ENCODE measurements at regions not wholly inside any gene's neighbourhood (a gene's known extent, or its start where the extent isn't known, plus 50 kb on each side); places are given as distances from the start of the nearest gene placed in this dataset.

GRCh38 chr1:104019675-104020049, 270.0 kb downstream of the AMY1C start:
- Histone ChIP-seq H3K27me3 (ENCODE audit: control insufficient read depth in 2 of 2, insufficient read depth in 2 of 2, low read length in 2 of 2) (no peaks in the 10 kb centered on the region), H3K27ac (ENCODE audit: insufficient read depth, low read depth, low read length) (no peak overlapping the region), H3K4me3 (replicated peaks in 1 of 3; ENCODE audit: insufficient read depth in 1 of 3, low read depth in 1 of 3, low read length in 3 of 3) (no peak overlapping the region), H3K9me1 (replicated peaks; ENCODE audit: control insufficient read depth, extremely low read depth, insufficient read depth, low read length) (no peaks in the 10 kb centered on the region), H3K9ac (replicated peaks; ENCODE audit: extremely low read depth, insufficient read depth, low read length) (no peak overlapping the region), H3K79me2 (ENCODE audit: control insufficient read depth, insufficient read depth, low read length) (no peaks in the 10 kb centered on the region), H3K9me3 (replicated peaks; ENCODE audit: control insufficient read depth, insufficient read depth, low read length) (peaks cover 7% of the 10 kb centered on the region), H3K4me1 (ENCODE audit: control insufficient read depth, extremely low read depth, insufficient read depth, low read length) (no peaks in the 10 kb centered on the region), H3K4me2 (ENCODE audit: insufficient read depth, low read length) (no peak overlapping the region), H4K20me1 (replicated peaks; ENCODE audit: control insufficient read depth, extremely low read depth, insufficient read depth, low read length) (no peaks in the 10 kb centered on the region), H3K36me3 (ENCODE audit: control insufficient read depth in 2 of 2, extremely low read depth in 1 of 2, insufficient read depth in 2 of 2, low read length in 2 of 2) (no peaks in the 10 kb centered on the region), H2AFZ (ENCODE audit: low read depth, low read length) (no peak overlapping the region)
- dilution Hi-C loops (cut with MboI; ENCODE audit: extremely low pct_ligation_motif_present, low sequenced_read_pairs) = no loop called here
- TF ChIP-seq JUN (IDR thresholded peaks at IDR 0.05; ENCODE audit: borderline replicate concordance, insufficient read depth, insufficient read length, low read depth) = no peak
- TF ChIP-seq GATA2 (IDR thresholded peaks at IDR 0.05; ENCODE audit: insufficient read depth, insufficient read length, low read depth, low read length) = no peak
- no peak for TF ChIP-seq POLR2AphosphoS5 (IDR thresholded peaks at IDR 0.05; ENCODE audit: insufficient read depth, low read depth, low read length)
- no peak for TF ChIP-seq CTCF (IDR thresholded peaks at IDR 0.05; ENCODE audit: extremely low read depth in 1 of 2, insufficient read depth in 1 of 2, low read depth in 1 of 2, low read length in 2 of 2)
- no peak for TF ChIP-seq POLR2A (IDR thresholded peaks at IDR 0.05; ENCODE audit: low read depth, low read length)
- TF ChIP-seq EZH2 (IDR thresholded peaks at IDR 0.05; ENCODE audit: borderline replicate concordance, low read depth, low read length, severe bottlenecking) = no peak
- CTCF ChIA-PET = no interaction called here
- POLR2A ChIA-PET = no interaction called here
- DNase-seq (ENCODE audit: low read depth, low spot score) = no peak
- BruUV-seq (replicated peaks) = no TSS peak
- no peak for FAIRE-seq
- intact Hi-C loops (cut with micrococcal nuclease) = no loop called here

GRCh38 chr1:104028416-104029035, 278.8 kb downstream of the AMY1C start:
- H2AFZ ChIP-seq (ENCODE audit: low read depth, low read length) = no peak overlapping the region
- H3K36me3 ChIP-seq (ENCODE audit: control insufficient read depth in 2 of 2, extremely low read depth in 1 of 2, insufficient read depth in 2 of 2, low read length in 2 of 2) = no peaks in the 10 kb centered on the region
- no peak overlapping the region for H3K9ac ChIP-seq (replicated peaks; ENCODE audit: extremely low read depth, insufficient read depth, low read length)
- no peak overlapping the region for H3K4me3 ChIP-seq (replicated peaks in 1 of 3; ENCODE audit: insufficient read depth in 1 of 3, low read depth in 1 of 3, low read length in 3 of 3)
- H3K4me1 ChIP-seq (ENCODE audit: control insufficient read depth, extremely low read depth, insufficient read depth, low read length) = no peaks in the 10 kb centered on the region
- no peak overlapping the region for H3K27ac ChIP-seq (ENCODE audit: insufficient read depth, low read depth, low read length)
- dilution Hi-C loops (cut with MboI; ENCODE audit: extremely low pct_ligation_motif_present, low sequenced_read_pairs) (no loop called here), intact Hi-C loops (cut with micrococcal nuclease) (no loop called here)
- no peak overlapping the region for H3K4me2 ChIP-seq (ENCODE audit: insufficient read depth, low read length)
- FAIRE-seq (no peak), DNase-seq (ENCODE audit: low read depth, low spot score) (no peak)
- no peaks in the 10 kb centered on the region for H3K27me3 ChIP-seq (ENCODE audit: control insufficient read depth in 2 of 2, insufficient read depth in 2 of 2, low read length in 2 of 2)
- no peaks in the 10 kb centered on the region for H3K9me1 ChIP-seq (replicated peaks; ENCODE audit: control insufficient read depth, extremely low read depth, insufficient read depth, low read length)
- ChIA-PET CTCF (no interaction called here), POLR2A (no interaction called here)
- no TSS peak for BruUV-seq (replicated peaks)
- no peaks in the 10 kb centered on the region for H4K20me1 ChIP-seq (replicated peaks; ENCODE audit: control insufficient read depth, extremely low read depth, insufficient read depth, low read length)
- H3K9me3 ChIP-seq (replicated peaks; ENCODE audit: control insufficient read depth, insufficient read depth, low read length) = no peaks in the 10 kb centered on the region
- no peak for TF ChIP-seq GATA2 (IDR thresholded peaks at IDR 0.05; ENCODE audit: insufficient read depth, insufficient read length, low read depth, low read length)
- no peaks in the 10 kb centered on the region for H3K79me2 ChIP-seq (ENCODE audit: control insufficient read depth, insufficient read depth, low read length)

All from endothelial cell of umbilical vein (primary cell).